ENCODE measurements at regions not wholly inside any gene's neighbourhood (a gene's known extent, or its start where the extent isn't known, plus 50 kb on each side); places are given as distances from the start of the nearest gene placed in this dataset.

GRCh38 chr10:2686691-2687090, 380.7 kb upstream of the PFKP start:
- no peak overlapping the region for H3K27ac ChIP-seq
- TF ChIP-seq, protein P1, sequence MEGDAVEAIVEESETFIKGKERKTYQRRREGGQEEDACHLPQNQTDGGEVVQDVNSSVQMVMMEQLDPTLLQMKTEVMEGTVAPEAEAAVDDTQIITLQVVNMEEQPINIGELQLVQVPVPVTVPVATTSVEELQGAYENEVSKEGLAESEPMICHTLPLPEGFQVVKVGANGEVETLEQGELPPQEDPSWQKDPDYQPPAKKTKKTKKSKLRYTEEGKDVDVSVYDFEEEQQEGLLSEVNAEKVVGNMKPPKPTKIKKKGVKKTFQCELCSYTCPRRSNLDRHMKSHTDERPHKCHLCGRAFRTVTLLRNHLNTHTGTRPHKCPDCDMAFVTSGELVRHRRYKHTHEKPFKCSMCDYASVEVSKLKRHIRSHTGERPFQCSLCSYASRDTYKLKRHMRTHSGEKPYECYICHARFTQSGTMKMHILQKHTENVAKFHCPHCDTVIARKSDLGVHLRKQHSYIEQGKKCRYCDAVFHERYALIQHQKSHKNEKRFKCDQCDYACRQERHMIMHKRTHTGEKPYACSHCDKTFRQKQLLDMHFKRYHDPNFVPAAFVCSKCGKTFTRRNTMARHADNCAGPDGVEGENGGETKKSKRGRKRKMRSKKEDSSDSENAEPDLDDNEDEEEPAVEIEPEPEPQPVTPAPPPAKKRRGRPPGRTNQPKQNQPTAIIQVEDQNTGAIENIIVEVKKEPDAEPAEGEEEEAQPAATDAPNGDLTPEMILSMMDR (conservative IDR thresholded peaks at IDR 0.05), result no peak
- no peak for TF ChIP-seq ZFX (IDR thresholded peaks at IDR 0.05)

DNA sequence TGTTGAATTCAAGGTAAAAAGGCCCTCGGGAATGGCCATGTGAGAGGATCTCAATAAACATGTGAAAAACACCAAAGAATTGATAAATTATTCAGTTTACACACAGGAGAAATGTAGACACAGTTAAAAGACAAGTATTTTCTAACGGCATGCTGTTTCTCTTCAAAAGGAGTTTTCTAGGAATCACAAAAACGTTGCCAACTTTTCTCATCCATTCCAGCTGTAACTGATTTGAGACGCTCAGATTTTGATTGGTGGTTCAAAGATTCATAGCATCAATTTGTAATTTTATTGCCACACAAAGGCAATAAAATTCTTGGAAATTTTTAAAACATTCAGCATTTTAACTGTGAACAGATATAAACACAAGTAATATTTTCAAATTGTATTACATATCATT, 384.9 kb upstream of the PFKP start:
- TF ChIP-seq, protein P1 (conservative IDR thresholded peaks at IDR 0.05), result no peak
- TF ChIP-seq ZFX (IDR thresholded peaks at IDR 0.05), result no peak
- H3K27ac ChIP-seq, result no peak overlapping the region

DNA sequence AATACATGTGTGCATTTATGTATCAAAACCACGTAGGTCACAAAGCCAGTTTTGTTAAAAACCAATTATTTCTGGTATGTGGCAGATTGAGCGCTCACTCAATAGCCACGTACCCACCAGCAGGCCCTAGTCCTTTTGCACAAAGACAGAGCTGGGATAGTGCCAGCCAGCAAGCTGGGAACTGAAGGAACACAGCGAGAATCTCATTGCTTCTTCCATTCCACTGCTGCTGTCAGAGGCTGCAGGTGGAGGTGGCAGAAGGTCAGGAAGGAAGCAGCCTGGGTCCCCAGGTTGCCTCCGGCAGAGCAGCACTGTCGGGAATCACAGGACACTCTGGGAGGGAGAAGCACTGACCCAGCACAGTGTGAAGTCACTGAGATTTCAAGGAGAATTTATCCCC, 385.5 kb upstream of the PFKP start:
- no peak overlapping the region for H3K27ac ChIP-seq
- TF ChIP-seq, protein P1 (conservative IDR thresholded peaks at IDR 0.05), result no peak
- no peak for TF ChIP-seq ZFX (IDR thresholded peaks at IDR 0.05)

DNA sequence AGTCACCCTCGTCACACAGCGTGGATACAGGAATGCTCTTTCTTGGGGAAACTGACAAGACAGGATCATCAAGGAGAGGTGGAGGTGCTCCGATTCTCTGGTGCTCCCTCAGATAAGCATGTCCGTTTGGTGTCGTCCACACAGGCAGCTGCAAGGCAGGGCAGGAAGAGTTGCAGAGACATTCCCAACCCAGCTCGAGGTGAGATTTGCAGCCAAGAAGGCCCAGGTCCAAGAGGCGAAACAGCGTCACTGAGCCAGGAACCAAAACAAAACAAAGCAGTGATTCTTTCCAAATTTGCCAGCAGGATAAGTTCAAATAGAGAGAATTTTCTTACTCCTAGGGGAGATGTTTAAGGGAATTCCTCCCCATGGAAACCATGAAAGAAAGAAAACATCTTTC, 386.5 kb upstream of the PFKP start:
- TF ChIP-seq ZFX (IDR thresholded peaks at IDR 0.05), result no peak
- TF ChIP-seq, protein P1 (conservative IDR thresholded peaks at IDR 0.05), result no peak
- H3K27ac ChIP-seq, result no peak overlapping the region

DNA sequence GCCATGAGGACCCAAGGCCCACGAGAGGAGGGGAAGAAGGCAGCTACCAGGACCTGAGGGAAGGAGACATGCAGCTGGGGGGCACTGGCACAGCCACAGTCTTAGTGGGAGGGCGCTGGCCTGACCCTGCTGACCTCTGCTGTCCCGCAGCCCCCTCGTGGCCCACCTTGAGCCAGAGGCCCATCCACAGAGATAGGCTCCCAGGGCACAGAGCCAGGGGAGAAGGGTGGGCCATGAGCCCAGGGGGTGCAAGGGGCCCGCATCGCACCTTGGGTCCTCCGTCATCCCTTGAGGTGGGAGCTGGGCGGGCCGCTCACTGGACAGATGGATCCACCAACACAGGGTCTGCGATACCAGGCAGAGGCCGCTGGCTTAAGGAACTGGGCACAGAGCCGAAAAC, 387.7 kb upstream of the PFKP start:
- TF ChIP-seq, protein P1 (conservative IDR thresholded peaks at IDR 0.05), result no peak
- no peak for TF ChIP-seq ZFX (IDR thresholded peaks at IDR 0.05)
- H3K27ac ChIP-seq, result no peak overlapping the region

DNA sequence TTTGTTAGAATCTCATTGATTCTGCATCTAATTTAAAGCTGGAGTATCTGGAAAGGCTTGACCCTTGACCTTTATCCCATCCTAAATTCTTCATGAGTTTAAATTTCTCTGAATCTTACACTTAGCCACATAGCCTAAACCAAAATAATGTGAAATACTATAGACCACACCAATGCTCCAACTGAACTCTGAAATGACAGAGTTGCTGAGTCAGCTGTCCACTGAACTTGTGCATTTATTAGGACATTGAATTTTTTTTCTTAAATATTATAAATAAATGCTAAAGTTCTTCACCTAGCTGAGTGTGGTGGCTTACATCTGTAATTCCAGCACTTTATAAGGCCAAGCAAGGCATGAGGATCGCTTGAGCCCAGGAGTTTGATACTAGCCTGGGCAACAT, 390.9 kb upstream of the PFKP start:
- no peak overlapping the region for H3K27ac ChIP-seq
- no peak for TF ChIP-seq ZFX (IDR thresholded peaks at IDR 0.05)
- TF ChIP-seq, protein P1 (conservative IDR thresholded peaks at IDR 0.05), result no peak

DNA sequence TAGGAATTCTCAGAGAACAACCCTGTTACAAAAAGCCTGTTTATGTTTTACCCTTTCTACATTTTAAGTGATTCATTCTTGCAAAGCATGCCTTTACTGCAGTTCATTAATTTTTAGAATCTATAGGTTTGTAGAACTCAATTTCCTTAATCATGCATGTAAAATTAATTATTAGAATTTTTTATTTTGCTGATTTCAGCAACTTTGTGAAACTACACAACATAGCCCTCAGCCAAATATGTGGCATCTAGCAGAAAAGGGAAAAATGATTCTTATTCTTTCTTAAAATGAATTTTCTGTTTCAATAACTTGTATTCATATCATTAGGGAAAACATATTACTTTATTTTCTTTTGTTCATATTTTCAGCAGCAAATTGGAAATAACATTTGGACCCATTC, 392.9 kb upstream of the PFKP start:
- TF ChIP-seq ZFX (IDR thresholded peaks at IDR 0.05), result no peak
- TF ChIP-seq, protein P1 (conservative IDR thresholded peaks at IDR 0.05), result no peak
- H3K27ac ChIP-seq, result no peak overlapping the region

All from C4-2B (cell line).